HFFc6 (cell line): ENCODE measurements at regions not wholly inside any gene's neighbourhood (a gene's known extent, or its start where the extent isn't known, plus 50 kb on each side); places are given as distances from the start of the nearest gene placed in this dataset.

Source experiments
- DNase-seq: peaks from one replicate; pipeline ENCODE4 v3.0.0-alpha.2; 2018
- H3K27ac Mint-ChIP-seq: 2 replicates; pipeline ENCODE4 v1.8.0; 2020; ENCODE audit warnings: mild to moderate bottlenecking, mixed read lengths
- H3K27me3 Mint-ChIP-seq: 2 replicates; pipeline ENCODE4 v1.8.0; 2021; ENCODE audit warnings: mild to moderate bottlenecking, moderate library complexity, mixed read lengths; ENCODE audit not compliant: insufficient read depth
- H3K36me3 Mint-ChIP-seq: 2 replicates; pipeline ENCODE4 v1.8.0; 2021; ENCODE audit warnings: low read depth, mixed read lengths
- H3K4me1 Mint-ChIP-seq: 2 replicates; pipeline ENCODE4 v1.8.0; 2020; ENCODE audit warnings: low read depth, mixed read lengths
- H3K4me3 Mint-ChIP-seq: 2 replicates; pipeline ENCODE4 v1.8.0; 2020; ENCODE audit warnings: mild to moderate bottlenecking, moderate library complexity, mixed read lengths
- H3K9me3 Mint-ChIP-seq: 2 replicates; pipeline ENCODE4 v1.8.0; 2020; ENCODE audit warnings: mild to moderate bottlenecking, mixed read lengths
- CTCF ChIP-seq: fragments of 200-600 bp; sonication (generic); IDR thresholded peaks from 2 replicates; pipeline ENCODE4 v1.5.0; 2021; ENCODE audit warnings: antibody characterized with exemption, mild to moderate bottlenecking

- Mint-ChIP-seq H3K4me3 (no peak overlapping the region), H3K4me1 (no peaks in the 10 kb centered on the region), H3K27me3 (no peaks in the 10 kb centered on the region; the same call in 1 of the 2 replicates), H3K36me3 (no peaks in the 10 kb centered on the region), H3K9me3 (peaks cover 29% of the 10 kb centered on the region), H3K27ac (no peak overlapping the region)
- TF ChIP-seq CTCF: no peak
- DNase-seq: no peak
These were observed 110.3 kb upstream of the ESRRG start for GRCh38 chr1:216833509-216833908.

- Mint-ChIP-seq H3K27me3 (no peaks in the 10 kb centered on the region; the same call in 1 of the 2 replicates), H3K9me3 (peaks cover 25% of the 10 kb centered on the region), H3K36me3 (no peaks in the 10 kb centered on the region), H3K4me1 (no peaks in the 10 kb centered on the region), H3K4me3 (no peak overlapping the region), H3K27ac (no peak overlapping the region)
- TF ChIP-seq CTCF: no peak
- DNase-seq: no peak
These were observed 109.0 kb upstream of the ESRRG start for GRCh38 chr1:216832192-216832591.

GRCh38 chr1:216830424-216831210 lies 107.4 kb upstream of the ESRRG start:
- Mint-ChIP-seq H3K9me3 (peaks cover 25% of the 10 kb centered on the region), H3K36me3 (no peaks in the 10 kb centered on the region), H3K4me1 (no peaks in the 10 kb centered on the region), H3K4me3 (no peak overlapping the region), H3K27me3 (no peaks in the 10 kb centered on the region; the same call in 1 of the 2 replicates), H3K27ac (no peak overlapping the region)
- TF ChIP-seq CTCF: no peak
- DNase-seq: no peak

GRCh38 chr1:216827251-216827650 lies 104.0 kb upstream of the ESRRG start:
- DNase-seq: no peak
- Mint-ChIP-seq H3K27me3 (no peaks in the 10 kb centered on the region; the same call in 1 of the 2 replicates), H3K36me3 (no peaks in the 10 kb centered on the region), H3K4me1 (no peaks in the 10 kb centered on the region), H3K4me3 (no peak overlapping the region), H3K9me3 (peaks cover 12% of the 10 kb centered on the region), H3K27ac (no peak overlapping the region)
- TF ChIP-seq CTCF: no peak

- Mint-ChIP-seq H3K27ac (no peak overlapping the region), H3K4me3 (no peak overlapping the region), H3K27me3 (no peaks in the 10 kb centered on the region; the same call in 1 of the 2 replicates), H3K36me3 (no peaks in the 10 kb centered on the region), H3K9me3 (peaks cover 12% of the 10 kb centered on the region), H3K4me1 (no peaks in the 10 kb centered on the region)
- DNase-seq: no peak
- no peak for TF ChIP-seq CTCF
These were observed 103.4 kb upstream of the ESRRG start for GRCh38 chr1:216826646-216827045.
